Breast epithelium (tissue), 4 donors: ENCODE measurements at regions not wholly inside any gene's neighbourhood (a gene's known extent, or its start where the extent isn't known, plus 50 kb on each side); places are given as distances from the start of the nearest gene placed in this dataset.

ENCODE experiments used
- DNase-seq, 2 donors: peaks; one replicate each; pipeline ENCODE4 v3.0.0-alpha.2; 2019; ENCODE audit warnings: low spot score in 2 of 2
- H3K27ac ChIP-seq, 2 donors: fragments of 200-600 bp; sonication (generic) in 1 of 2; one replicate each; pipeline ENCODE4 v1.5.1; 2016 to 2019; ENCODE audit warnings: mild to moderate bottlenecking in 1 of 2
- H3K27me3 ChIP-seq, 2 donors: fragments of 200-600 bp; sonication (generic) in 1 of 2; one replicate each; pipeline versions ENCODE4 v1.5.1 to v1.6.0; 2017 to 2019; ENCODE audit warnings: control low read depth in 1 of 2, mild to moderate bottlenecking in 1 of 2
- H3K36me3 ChIP-seq: fragments of 200-600 bp; one replicate; pipeline ENCODE4 v1.5.1; 2019
- H3K4me1 ChIP-seq, 2 donors: fragments of 200-600 bp; sonication (generic); one replicate each; pipeline ENCODE4 v1.5.1; 2016 to 2019; ENCODE audit warnings: control low read depth in 1 of 2
- H3K4me3 ChIP-seq, 3 donors: fragments of 200-600 bp; sonication (generic); 1 replicate in 2 of 3; 2 replicates in 1 of 3; pipeline ENCODE4 v1.5.1; 2016 to 2019; ENCODE audit warnings: mild to moderate bottlenecking in 3 of 3, moderate library complexity in 2 of 3
- H3K9me3 ChIP-seq, 2 donors: fragments of 200-600 bp; sonication (generic) in 1 of 2; one replicate each; pipeline ENCODE4 v1.5.1; 2016 to 2019; ENCODE audit warnings: control low read depth in 1 of 2
- POLR2A ChIP-seq: fragments of 450-650 bp; IDR thresholded peaks from one replicate; pipeline ENCODE4 v1.6.1; 2016; ENCODE audit warnings: antibody characterized with exemption, mild to moderate bottlenecking, moderate library complexity
- POLR2AphosphoS5 ChIP-seq, 3 donors: sonication (generic); formaldehyde crosslinking; IDR thresholded peaks; one replicate each; pipeline ENCODE4 v1.6.1; 2017; ENCODE audit warnings: antibody characterized with exemption in 3 of 3
- intact Hi-C: fragments of 100-400 bp; cut with DNase I; formaldehyde crosslinking; loops from one replicate; pipeline ENCODE4 v1.15.1; 2023; ENCODE audit warnings: low total_unique reads
- TF ChIP-seq, protein P1 (sequence below), 3 donors: fragments of 450-650 bp; IDR thresholded peaks; one replicate each; pipeline ENCODE4 v1.5.1; 2016 to 2017; ENCODE audit warnings: antibody characterized with exemption in 3 of 3, mild to moderate bottlenecking in 3 of 3, moderate library complexity in 3 of 3

DNA sequence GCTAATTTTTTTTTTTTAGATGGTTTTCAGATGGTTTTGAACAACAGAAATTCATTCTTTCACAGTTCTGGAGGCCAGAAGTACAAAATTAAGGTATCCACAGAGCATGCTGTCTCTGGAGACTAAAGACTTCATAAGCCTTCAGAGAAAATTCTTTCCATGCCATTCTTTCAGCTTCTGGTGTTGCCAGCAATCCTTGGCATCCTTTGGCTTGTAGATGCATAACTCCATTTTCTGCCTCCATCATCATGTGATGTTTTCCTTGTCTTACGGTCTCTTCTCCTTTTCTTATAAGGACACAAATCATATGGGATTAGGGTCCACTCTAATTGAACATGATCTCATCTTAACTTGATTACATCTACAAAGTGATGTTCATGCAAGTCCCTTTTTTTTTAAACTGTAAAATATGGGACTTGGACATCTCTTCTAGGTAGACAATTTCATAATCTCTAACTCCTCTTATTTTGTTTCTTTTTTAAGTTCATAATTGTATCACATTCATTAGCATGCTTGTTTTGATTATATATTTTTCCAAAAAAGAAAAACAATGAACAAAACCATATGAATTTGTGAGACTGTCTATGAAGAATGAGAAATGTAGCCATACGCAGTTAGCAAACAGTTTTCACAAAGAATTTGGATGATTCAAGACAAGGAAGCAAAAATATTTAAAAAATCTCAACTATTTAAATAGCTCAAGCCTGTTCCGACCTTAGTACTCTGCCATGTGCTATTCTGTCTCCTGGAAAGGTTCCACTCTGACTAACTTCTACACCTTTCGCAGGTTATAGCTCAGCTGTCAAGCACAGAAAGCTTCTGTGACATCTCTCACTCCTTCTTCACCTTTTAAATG, 53.1 kb upstream of the GIMD1 start:
- Histone ChIP-seq H3K4me1 (no peaks in the 10 kb centered on the region), H3K36me3 (no peaks in the 10 kb centered on the region), H3K27ac (no peak overlapping the region), H3K4me3 (no peak overlapping the region), H3K9me3 (no peaks in the 10 kb centered on the region), H3K27me3 (no peaks in the 10 kb centered on the region)
- DNase-seq, result no peak
- intact Hi-C loops, result loop anchor here (5.0 kb wide), 1 partner anchor 509 kb away; no protein-coding TSS in a partner anchor
- TF ChIP-seq, protein P1, sequence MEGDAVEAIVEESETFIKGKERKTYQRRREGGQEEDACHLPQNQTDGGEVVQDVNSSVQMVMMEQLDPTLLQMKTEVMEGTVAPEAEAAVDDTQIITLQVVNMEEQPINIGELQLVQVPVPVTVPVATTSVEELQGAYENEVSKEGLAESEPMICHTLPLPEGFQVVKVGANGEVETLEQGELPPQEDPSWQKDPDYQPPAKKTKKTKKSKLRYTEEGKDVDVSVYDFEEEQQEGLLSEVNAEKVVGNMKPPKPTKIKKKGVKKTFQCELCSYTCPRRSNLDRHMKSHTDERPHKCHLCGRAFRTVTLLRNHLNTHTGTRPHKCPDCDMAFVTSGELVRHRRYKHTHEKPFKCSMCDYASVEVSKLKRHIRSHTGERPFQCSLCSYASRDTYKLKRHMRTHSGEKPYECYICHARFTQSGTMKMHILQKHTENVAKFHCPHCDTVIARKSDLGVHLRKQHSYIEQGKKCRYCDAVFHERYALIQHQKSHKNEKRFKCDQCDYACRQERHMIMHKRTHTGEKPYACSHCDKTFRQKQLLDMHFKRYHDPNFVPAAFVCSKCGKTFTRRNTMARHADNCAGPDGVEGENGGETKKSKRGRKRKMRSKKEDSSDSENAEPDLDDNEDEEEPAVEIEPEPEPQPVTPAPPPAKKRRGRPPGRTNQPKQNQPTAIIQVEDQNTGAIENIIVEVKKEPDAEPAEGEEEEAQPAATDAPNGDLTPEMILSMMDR (IDR thresholded peaks at IDR 0.05), result no peak
- TF ChIP-seq POLR2A, result no peak

DNA sequence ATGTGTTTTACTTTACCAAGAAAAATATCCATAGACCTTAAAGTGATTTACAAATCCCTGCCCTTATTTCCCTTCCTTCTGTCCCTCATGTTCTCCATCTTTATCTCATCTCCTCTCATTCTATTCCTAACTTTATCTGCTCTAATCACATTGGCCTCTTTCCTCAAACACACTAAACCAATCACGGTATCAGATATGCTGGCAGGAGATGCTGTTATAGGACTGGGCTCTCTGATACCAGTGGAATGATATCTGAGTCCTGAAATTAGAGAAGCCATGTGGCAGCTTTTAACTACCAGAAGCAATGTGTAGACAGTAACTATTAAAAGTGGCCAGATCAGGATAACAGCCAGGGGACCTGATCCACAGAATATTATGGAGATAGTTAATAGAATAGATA, 49.9 kb upstream of the GIMD1 start:
- Histone ChIP-seq H3K9me3 (no peaks in the 10 kb centered on the region), H3K36me3 (no peaks in the 10 kb centered on the region), H3K27ac (no peak overlapping the region), H3K4me3 (no peak overlapping the region), H3K27me3 (no peaks in the 10 kb centered on the region), H3K4me1 (no peaks in the 10 kb centered on the region)
- intact Hi-C loops, result no loop called here
- TF ChIP-seq, protein P1 (IDR thresholded peaks at IDR 0.05), result no peak
- TF ChIP-seq POLR2AphosphoS5 (IDR thresholded peaks at IDR 0.05) (no peak), POLR2A (no peak)
- no peak for DNase-seq
